Endothelial cell of umbilical vein (primary cell): ENCODE measurements at regions not wholly inside any gene's neighbourhood (a gene's known extent, or its start where the extent isn't known, plus 50 kb on each side); places are given as distances from the start of the nearest gene placed in this dataset.

ENCODE experiments used
- BruUV-seq: library from RNA; stranded (reverse); fragments of 400-500 nt; replicated peaks from 2 replicates; lab custom pipeline; 2021; lab: Mats Ljungman, UMichigan
- CTCF ChIA-PET: fragments of 300-600, 350-600 bp; sonication (Branson Sonifier 250); formaldehyde crosslinking; loops from one replicate; lab custom pipeline; 2021; ENCODE audit warnings: antibody characterized with exemption, inconsistent platforms; lab: Charles Lee
- POLR2A ChIA-PET: fragments of 300-600, 350-600 bp; sonication (Branson Sonifier 250); formaldehyde crosslinking; loops from one replicate; lab custom pipeline; 2021; ENCODE audit warnings: antibody characterized with exemption, inconsistent platforms; lab: Charles Lee
- DNase-seq: peaks from one replicate; pipeline ENCODE4 v3.0.0-alpha.2; 2011; ENCODE audit warnings: low read depth, low spot score
- FAIRE-seq: peaks from 2 replicates; lab custom pipeline; 2011; peaks lifted over from hg19 to GRCh38; lab: Jason Lieb, UNC
- H2AFZ ChIP-seq: 2 replicates; pipeline ENCODE4 v1.6.0; 2012; ENCODE audit warnings: low read depth, low read length, control low read depth, inconsistent platforms
- H3K27ac ChIP-seq: 2 replicates; pipeline ENCODE4 v1.5.1; 2011; ENCODE audit warnings: low read depth, mild to moderate bottlenecking, control low read depth, low read length, moderate library complexity; ENCODE audit not compliant: insufficient read depth
- H3K27me3 ChIP-seq, 2 experiments: 2 replicates each; pipeline versions ENCODE4 v1.6.0 to v1.6.1; 2011; ENCODE audit warnings: low read length in 2 of 2, mixed read lengths in 1 of 2; ENCODE audit not compliant: control insufficient read depth in 2 of 2, insufficient read depth in 2 of 2
- H3K36me3 ChIP-seq, 2 experiments: 2 replicates in 1 of 2; 3 replicates in 1 of 2; pipeline ENCODE4 v1.5.1; 2011; ENCODE audit warnings: low read length in 2 of 2, mild to moderate bottlenecking in 1 of 2, moderate library complexity in 1 of 2; ENCODE audit not compliant: control insufficient read depth in 2 of 2, insufficient read depth in 2 of 2; ENCODE audit errors: extremely low read depth in 1 of 2
- H3K4me1 ChIP-seq: 3 replicates; pipeline ENCODE4 v1.5.1; 2011; ENCODE audit warnings: mild to moderate bottlenecking, low read length; ENCODE audit not compliant: control insufficient read depth, insufficient read depth; ENCODE audit errors: extremely low read depth
- H3K4me2 ChIP-seq: 2 replicates; pipeline ENCODE4 v1.6.1; 2011; ENCODE audit warnings: low read length, control low read depth, mixed read lengths; ENCODE audit not compliant: insufficient read depth
- H3K4me3 ChIP-seq, 3 experiments: fragments of 200-600 bp in 1 of 3; sonication (generic), shearing (Covaris generic) in 1 of 3; replicated peaks in 1 of 3; 2 replicates each; pipeline ENCODE4 v1.5.1; 2011 to 2016; ENCODE audit warnings: control low read depth in 3 of 3, low read length in 3 of 3, mild to moderate bottlenecking in 2 of 3, inconsistent platforms in 1 of 3, low read depth in 1 of 3, moderate library complexity in 1 of 3; ENCODE audit not compliant: insufficient read depth in 1 of 3
- H3K79me2 ChIP-seq: 2 replicates; pipeline ENCODE4 v1.6.0; 2012; ENCODE audit warnings: low read length, inconsistent platforms; ENCODE audit not compliant: control insufficient read depth, insufficient read depth
- H3K9ac ChIP-seq: replicated peaks from 2 replicates; pipeline ENCODE3; 2011; ENCODE audit warnings: low read length, control low read depth; ENCODE audit not compliant: insufficient read depth; ENCODE audit errors: extremely low read depth
- H3K9me1 ChIP-seq: replicated peaks from 3 replicates; pipeline ENCODE4 v1.6.0; 2011; ENCODE audit warnings: mild to moderate bottlenecking, low read length; ENCODE audit not compliant: control insufficient read depth, insufficient read depth; ENCODE audit errors: extremely low read depth
- H3K9me3 ChIP-seq: replicated peaks from 2 replicates; pipeline ENCODE4 v1.5.1; 2012; ENCODE audit warnings: low read length, inconsistent platforms; ENCODE audit not compliant: control insufficient read depth, insufficient read depth
- H4K20me1 ChIP-seq: replicated peaks from 2 replicates; pipeline ENCODE3; 2011; ENCODE audit warnings: mild to moderate bottlenecking, low read length; ENCODE audit not compliant: control insufficient read depth, insufficient read depth; ENCODE audit errors: extremely low read depth
- EZH2 ChIP-seq: IDR thresholded peaks from 2 replicates; pipeline ENCODE4 v1.6.1; 2012; ENCODE audit warnings: borderline replicate concordance, low read depth, mild to moderate bottlenecking, moderate library complexity, low read length, inconsistent platforms; ENCODE audit not compliant: severe bottlenecking
- FOS ChIP-seq: IDR thresholded peaks from 2 replicates; pipeline ENCODE4 v1.6.1; 2011; ENCODE audit warnings: mild to moderate bottlenecking, low read length, moderate library complexity, borderline replicate concordance; ENCODE audit not compliant: insufficient read depth
- GATA2 ChIP-seq: IDR thresholded peaks from 2 replicates; pipeline ENCODE4 v1.7.0; 2011; ENCODE audit warnings: low read depth, mild to moderate bottlenecking, moderate library complexity, mixed read lengths, low read length; ENCODE audit not compliant: insufficient read length, insufficient read depth
- JUN ChIP-seq: IDR thresholded peaks from 2 replicates; pipeline ENCODE4 v1.6.1; 2011; ENCODE audit warnings: borderline replicate concordance, low read depth; ENCODE audit not compliant: insufficient read length, insufficient read depth
- MYC ChIP-seq: IDR thresholded peaks from one replicate; pipeline ENCODE4 v1.6.1; 2011; ENCODE audit warnings: mild to moderate bottlenecking, low read depth, low read length
- POLR2A ChIP-seq: IDR thresholded peaks from 2 replicates; pipeline ENCODE4 v1.6.1; 2012; ENCODE audit warnings: low read depth, mild to moderate bottlenecking, control low read depth, low read length
- POLR2AphosphoS5 ChIP-seq: IDR thresholded peaks from 2 replicates; pipeline ENCODE4 v1.6.1; 2012; ENCODE audit warnings: low read depth, mild to moderate bottlenecking, control low read depth, low read length, moderate library complexity; ENCODE audit not compliant: insufficient read depth
- dilution Hi-C: fragments of 300-500 bp; cut with MboI; formaldehyde crosslinking; loops from one replicate; pipeline ENCODE4 v1.15.0; 2019; ENCODE audit warnings: low sequenced_read_pairs; ENCODE audit not compliant: extremely low pct_ligation_motif_present
- intact Hi-C: fragments of 100-400 bp; cut with micrococcal nuclease; formaldehyde crosslinking; loops from one replicate; pipeline ENCODE4 v1.10.0; 2022
- TF ChIP-seq, protein P1 (sequence below): IDR thresholded peaks from 2 replicates; pipeline ENCODE4 v1.6.1; 2011; ENCODE audit not compliant: insufficient read depth, insufficient read length
- TF ChIP-seq, protein P2 (sequence below), 2 donors: IDR thresholded peaks; 1 replicate in 1 of 2; 2 replicates in 1 of 2; pipeline ENCODE4 v1.5.1; 2011; ENCODE audit warnings: low read length in 2 of 2, mild to moderate bottlenecking in 2 of 2, moderate library complexity in 2 of 2, control low read depth in 1 of 2, inconsistent platforms in 1 of 2, low read depth in 1 of 2; ENCODE audit not compliant: insufficient read depth in 1 of 2; ENCODE audit errors: extremely low read depth in 1 of 2

DNA sequence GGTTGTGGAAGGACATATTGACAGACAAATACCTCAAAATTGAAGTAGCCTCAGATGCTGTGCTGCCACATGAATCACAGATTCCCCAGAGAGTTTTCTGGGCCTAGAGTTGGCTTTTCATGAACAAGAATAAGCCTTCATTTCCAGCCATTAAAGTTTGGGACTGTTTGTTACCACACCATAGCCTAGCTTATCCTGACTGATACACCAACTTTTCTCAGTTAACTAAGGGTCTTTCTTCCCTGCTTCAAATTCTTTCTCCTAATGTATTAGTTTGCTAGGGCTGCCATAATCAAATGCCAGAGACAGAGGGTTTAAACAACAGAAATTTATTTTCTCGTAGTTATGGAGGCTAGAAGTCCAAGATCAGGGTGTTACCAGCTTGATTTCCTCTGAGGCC, 237.4 kb upstream of the ZFP64 start:
- DNase-seq (no peak), FAIRE-seq (no peak)
- no peaks in the 10 kb centered on the region for H3K36me3 ChIP-seq
- ChIA-PET POLR2A (no interaction called here), CTCF (no interaction called here)
- no peaks in the 10 kb centered on the region for H3K4me1 ChIP-seq
- no peak overlapping the region for H3K4me3 ChIP-seq
- no peaks in the 10 kb centered on the region for H3K27me3 ChIP-seq
- intact Hi-C loops: no loop called here
- H3K9ac ChIP-seq: no peak overlapping the region
- H3K27ac ChIP-seq: no peak overlapping the region
- dilution Hi-C loops: no loop called here
- TF ChIP-seq POLR2AphosphoS5 (no peak), POLR2A (no peak), EZH2 (no peak), GATA2 (no peak), FOS (no peak), MYC (no peak), JUN (no peak)
- TF ChIP-seq, protein P1, sequence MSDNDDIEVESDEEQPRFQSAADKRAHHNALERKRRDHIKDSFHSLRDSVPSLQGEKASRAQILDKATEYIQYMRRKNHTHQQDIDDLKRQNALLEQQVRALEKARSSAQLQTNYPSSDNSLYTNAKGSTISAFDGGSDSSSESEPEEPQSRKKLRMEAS: no peak
- TF ChIP-seq, protein P2, sequence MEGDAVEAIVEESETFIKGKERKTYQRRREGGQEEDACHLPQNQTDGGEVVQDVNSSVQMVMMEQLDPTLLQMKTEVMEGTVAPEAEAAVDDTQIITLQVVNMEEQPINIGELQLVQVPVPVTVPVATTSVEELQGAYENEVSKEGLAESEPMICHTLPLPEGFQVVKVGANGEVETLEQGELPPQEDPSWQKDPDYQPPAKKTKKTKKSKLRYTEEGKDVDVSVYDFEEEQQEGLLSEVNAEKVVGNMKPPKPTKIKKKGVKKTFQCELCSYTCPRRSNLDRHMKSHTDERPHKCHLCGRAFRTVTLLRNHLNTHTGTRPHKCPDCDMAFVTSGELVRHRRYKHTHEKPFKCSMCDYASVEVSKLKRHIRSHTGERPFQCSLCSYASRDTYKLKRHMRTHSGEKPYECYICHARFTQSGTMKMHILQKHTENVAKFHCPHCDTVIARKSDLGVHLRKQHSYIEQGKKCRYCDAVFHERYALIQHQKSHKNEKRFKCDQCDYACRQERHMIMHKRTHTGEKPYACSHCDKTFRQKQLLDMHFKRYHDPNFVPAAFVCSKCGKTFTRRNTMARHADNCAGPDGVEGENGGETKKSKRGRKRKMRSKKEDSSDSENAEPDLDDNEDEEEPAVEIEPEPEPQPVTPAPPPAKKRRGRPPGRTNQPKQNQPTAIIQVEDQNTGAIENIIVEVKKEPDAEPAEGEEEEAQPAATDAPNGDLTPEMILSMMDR (IDR thresholded peaks at IDR 0.05; ENCODE audit: extremely low read depth in 1 of 2, insufficient read depth in 1 of 2, low read depth in 1 of 2, low read length in 2 of 2): no peak
- BruUV-seq: no TSS peak
- H3K4me2 ChIP-seq: no peak overlapping the region
- H2AFZ ChIP-seq: no peak overlapping the region
- no peaks in the 10 kb centered on the region for H3K79me2 ChIP-seq
- no peaks in the 10 kb centered on the region for H3K9me1 ChIP-seq
- no peaks in the 10 kb centered on the region for H3K9me3 ChIP-seq
- no peaks in the 10 kb centered on the region for H4K20me1 ChIP-seq
